ENCODE measurements at regions not wholly inside any gene's neighbourhood (a gene's known extent, or its start where the extent isn't known, plus 50 kb on each side); places are given as distances from the start of the nearest gene placed in this dataset.

GRCh38 chr17:13321951-13322701, 279.6 kb downstream of the HS3ST3A1 start:
- CTCF ChIA-PET (ENCODE audit: partially characterized antibody), result interaction anchor here (1.7 kb wide), 1 partner anchor 15 kb away, joined by 5 read pairs; no protein-coding TSS in a partner anchor
- no peak overlapping the region for H4K8ac ChIP-seq (ENCODE audit: extremely low read depth, insufficient read depth, low read length)
- H3K4me2 ChIP-seq (ENCODE audit: insufficient read depth in 1 of 2, low read depth in 2 of 2, low read length in 2 of 2), result no peak overlapping the region
- H2AK5ac ChIP-seq (ENCODE audit: low read depth, low read length), result no peak overlapping the region
- H3K79me2 ChIP-seq (ENCODE audit: control insufficient read depth in 1 of 2, insufficient read depth in 2 of 2, low read length in 2 of 2), result no peaks in the 10 kb centered on the region
- POLR2A ChIA-PET (ENCODE audit: partially characterized antibody), result interaction anchor here (0.5 kb wide), 1 partner anchor 56 kb away, joined by 5 read pairs; no protein-coding TSS in a partner anchor
- H3K36me3 ChIP-seq (ENCODE audit: control insufficient read depth in 2 of 4, insufficient read depth in 4 of 4, low read length in 3 of 4), result no peaks in the 10 kb centered on the region
- H2BK120ac ChIP-seq (replicated peaks; ENCODE audit: low read depth, low read length), result no peak overlapping the region
- FAIRE-seq (no peak), DNase-seq (ENCODE audit: low read depth in 1 of 2, low spot score in 2 of 2) (no peak)
- H4K20me1 ChIP-seq (replicated peaks in 1 of 2; ENCODE audit: control insufficient read depth in 1 of 2, insufficient read depth in 2 of 2, low read length in 2 of 2), result no peaks in the 10 kb centered on the region
- H4K5ac ChIP-seq (ENCODE audit: insufficient read length, low read depth, low read length), result no peak overlapping the region
- H3K79me1 ChIP-seq (ENCODE audit: low read depth, low read length), result no peaks in the 10 kb centered on the region
- no peak overlapping the region for H3K56ac ChIP-seq (replicated peaks; ENCODE audit: insufficient read length, low read depth, low read length)
- no peaks in the 10 kb centered on the region for H3K23me2 ChIP-seq (ENCODE audit: low read depth, low read length)
- H2BK15ac ChIP-seq (ENCODE audit: low read length), result no peak overlapping the region
- H3K27ac ChIP-seq (ENCODE audit: low read depth, low read length), result no peak overlapping the region
- H3K9ac ChIP-seq (replicated peaks in 1 of 4; ENCODE audit: extremely low read depth in 1 of 4, low read depth in 3 of 4, low read length in 3 of 4), result no peak overlapping the region
- H3K4ac ChIP-seq (replicated peaks; ENCODE audit: insufficient read length, low read depth, low read length), result no peak overlapping the region
- no peak overlapping the region for H3K4me3 ChIP-seq (ENCODE audit: extremely low read depth in 1 of 4, insufficient read depth in 2 of 4, low read depth in 3 of 4, low read length in 4 of 4)
- no peak overlapping the region for H2BK20ac ChIP-seq (ENCODE audit: low read length)
- WGBS, 2 experiments (ENCODE audit: extremely low coverage in 1 of 2, insufficient coverage in 1 of 2, insufficient read length in 1 of 2, insufficient replicate concordance in 2 of 2, low coverage in 1 of 2, low lambda C conversion rate in 2 of 2, missing lambda C conversion rate in 1 of 2), result 94% methylated on average over 3 of the region's 3 CpGs; no CpG with 5 or more reads in 1 of the 2 experiments
- H2BK5ac ChIP-seq (ENCODE audit: low read depth, low read length), result no peak overlapping the region
- no peak overlapping the region for H2BK12ac ChIP-seq (ENCODE audit: low read depth, low read length)
- H3K27me3 ChIP-seq (replicated peaks in 1 of 4; ENCODE audit: control insufficient read depth in 3 of 4, extremely low read depth in 1 of 4, insufficient read depth in 3 of 4, low read length in 3 of 4), result no peaks in the 10 kb centered on the region
- no peak overlapping the region for H4K91ac ChIP-seq (replicated peaks; ENCODE audit: insufficient read length, low read length)
- no peak overlapping the region for H3K18ac ChIP-seq (ENCODE audit: extremely low read depth, low read length)
- no peak overlapping the region for H3K23ac ChIP-seq (ENCODE audit: insufficient read length)
- no peak overlapping the region for H3K14ac ChIP-seq (ENCODE audit: insufficient read length)
- H3K4me1 ChIP-seq (replicated peaks in 1 of 4; ENCODE audit: control insufficient read depth in 3 of 4, insufficient read depth in 4 of 4, low read length in 3 of 4), result no peaks in the 10 kb centered on the region
- H2AFZ ChIP-seq (ENCODE audit: low read length), result no peak overlapping the region
- no peaks in the 10 kb centered on the region for H3K9me3 ChIP-seq (ENCODE audit: insufficient read depth in 2 of 2, low read depth in 1 of 2, low read length in 1 of 2)
- TF ChIP-seq BRCA1 (IDR thresholded peaks at IDR 0.05; ENCODE audit: low read depth, low read length) (no peak), JUN (IDR thresholded peaks at IDR 0.05; ENCODE audit: low read depth, low read length) (no peak), KDM5A (IDR thresholded peaks at IDR 0.05; ENCODE audit: low read length) (no peak), POLR2A (IDR thresholded peaks at IDR 0.05; ENCODE audit: control extremely low read depth in 1 of 2, low read depth in 2 of 2, low read length in 2 of 2) (no peak), CBX8 (IDR thresholded peaks at IDR 0.05; ENCODE audit: borderline replicate concordance, low read depth, low read length) (no peak), TBP (IDR thresholded peaks at IDR 0.05; ENCODE audit: low read depth, low read length) (no peak), ATF2 (IDR thresholded peaks at IDR 0.05; ENCODE audit: low read length) (no peak), RAD21 (IDR thresholded peaks at IDR 0.05 in 1 of 2, conservative IDR thresholded peaks at IDR 0.05 in 1 of 2; ENCODE audit: low read depth in 2 of 2, low read length in 2 of 2) (no peak), BCL11A (IDR thresholded peaks at IDR 0.05; ENCODE audit: low read depth in 2 of 2, low read length in 2 of 2) (no peak), KDM1A (IDR thresholded peaks at IDR 0.05; ENCODE audit: borderline replicate concordance, low read length) (no peak), MAX (IDR thresholded peaks at IDR 0.05) (no peak)
